ENCODE measurements at regions not wholly inside any gene's neighbourhood (a gene's known extent, or its start where the extent isn't known, plus 50 kb on each side); places are given as distances from the start of the nearest gene placed in this dataset.

GRCh38 chr5:66326276-66326675 is 182.2 kb downstream of the SREK1 start:
- no peak overlapping the region for H3K4me2 ChIP-seq (ENCODE audit: low read depth, low read length)
- no peaks in the 10 kb centered on the region for H4K20me1 ChIP-seq (ENCODE audit: insufficient read depth, low read length)
- no peaks in the 10 kb centered on the region for H3K36me3 ChIP-seq (replicated peaks in 1 of 2; ENCODE audit: control insufficient read depth in 1 of 2, insufficient read depth in 2 of 2, low read length in 2 of 2)
- peaks cover 0 to 7% of the 10 kb centered on the region in 2 experiments; a peak in 1 of 5 replicates for H3K27me3 ChIP-seq (ENCODE audit: control insufficient read depth in 1 of 2, insufficient read depth in 2 of 2, low read length in 2 of 2)
- no peak for ATAC-seq
- intact Hi-C loops (cut with micrococcal nuclease; ENCODE audit: unreplicated experiment) (no loop called here), in situ Hi-C loops (cut with HindIII; ENCODE audit: extremely low pct_ligation_motif_present, low pct_unique_long_range_greater_than_20kb) (no loop called here)
- no peak for FAIRE-seq
- no peaks in the 10 kb centered on the region for H3K9me3 ChIP-seq (ENCODE audit: low read length)
- DNase-seq (ENCODE audit: low spot score): no peak
- ChIA-PET POLR2A (no interaction called here), CTCF (ENCODE audit: low intra/inter-chr PET ratio, low total read pairs) (no interaction called here)
- no peaks in the 10 kb centered on the region for H3K4me1 ChIP-seq (ENCODE audit: insufficient read depth, low read length)
- H3K27ac ChIP-seq (ENCODE audit: extremely low read length, insufficient read depth, low read length): no peak overlapping the region
- WGBS (ENCODE audit: low lambda C conversion rate): 0% methylated on average over 1 of the region's 1 CpG
- H3K79me2 ChIP-seq (ENCODE audit: insufficient read depth, low read length): no peaks in the 10 kb centered on the region
- H2AFZ ChIP-seq (ENCODE audit: low read length): no peak overlapping the region
- no TSS peak for BruUV-seq (replicated peaks)
- H3K4me3 ChIP-seq (replicated peaks in 1 of 3; ENCODE audit: insufficient read depth in 1 of 3, low read depth in 2 of 3, low read length in 3 of 3): no peak overlapping the region
- no peak overlapping the region for H3K9ac ChIP-seq (ENCODE audit: insufficient read depth, low read depth, low read length)
- TF ChIP-seq EHMT2 (IDR thresholded peaks at IDR 0.05; ENCODE audit: borderline replicate concordance, low read depth, low read length) (no peak), BCL3 (CRISPR knock-in tag; IDR thresholded peaks at IDR 0.05) (no peak), ETV6 (CRISPR knock-in tag; conservative IDR thresholded peaks at IDR 0.05) (no peak), ATF5 (CRISPR knock-in tag; IDR thresholded peaks at IDR 0.05; ENCODE audit: low read depth) (no peak), RFXAP (CRISPR knock-in tag; IDR thresholded peaks at IDR 0.05; ENCODE audit: borderline replicate concordance) (no peak), THRA (CRISPR knock-in tag; IDR thresholded peaks at IDR 0.05; ENCODE audit: borderline replicate concordance) (no peak), KAT7 (CRISPR knock-in tag; IDR thresholded peaks at IDR 0.05; ENCODE audit: borderline replicate concordance) (no peak), ZNF234 (CRISPR knock-in tag; conservative IDR thresholded peaks at IDR 0.05) (no peak), TOPORS (CRISPR knock-in tag; IDR thresholded peaks at IDR 0.05) (no peak), ZNF672 (CRISPR knock-in tag; IDR thresholded peaks at IDR 0.05) (no peak), SETDB1 (CRISPR knock-in tag; IDR thresholded peaks at IDR 0.05; ENCODE audit: borderline replicate concordance) (no peak), ZBED4 (CRISPR knock-in tag; IDR thresholded peaks at IDR 0.05; ENCODE audit: borderline replicate concordance) (no peak)
